ENCODE measurements at regions not wholly inside any gene's neighbourhood (a gene's known extent, or its start where the extent isn't known, plus 50 kb on each side); places are given as distances from the start of the nearest gene placed in this dataset.

- TF ChIP-seq TAF1 (IDR thresholded peaks at IDR 0.05; ENCODE audit: borderline replicate concordance, insufficient read depth, low read length) (no peak), POLR2AphosphoS5 (IDR thresholded peaks at IDR 0.05; ENCODE audit: low read depth, low read length) (no peak), REST (IDR thresholded peaks at IDR 0.05; ENCODE audit: insufficient read depth in 1 of 2, low read depth in 2 of 2, low read length in 2 of 2) (no peak), SIN3A (IDR thresholded peaks at IDR 0.05; ENCODE audit: borderline replicate concordance, insufficient read depth, low read length) (no peak), FOXP2 (optimal IDR thresholded peaks at IDR 0.05; ENCODE audit: borderline replicate concordance, extremely low read depth, extremely low read length, insufficient read depth) (no peak)
Measured at GRCh38 chr2:151153601-151154000, 108.1 kb downstream of the RBM43 start.

Data from PFSK-1 (cell line).